ENCODE measurements at regions not wholly inside any gene's neighbourhood (a gene's known extent, or its start where the extent isn't known, plus 50 kb on each side); places are given as distances from the start of the nearest gene placed in this dataset.

DNA sequence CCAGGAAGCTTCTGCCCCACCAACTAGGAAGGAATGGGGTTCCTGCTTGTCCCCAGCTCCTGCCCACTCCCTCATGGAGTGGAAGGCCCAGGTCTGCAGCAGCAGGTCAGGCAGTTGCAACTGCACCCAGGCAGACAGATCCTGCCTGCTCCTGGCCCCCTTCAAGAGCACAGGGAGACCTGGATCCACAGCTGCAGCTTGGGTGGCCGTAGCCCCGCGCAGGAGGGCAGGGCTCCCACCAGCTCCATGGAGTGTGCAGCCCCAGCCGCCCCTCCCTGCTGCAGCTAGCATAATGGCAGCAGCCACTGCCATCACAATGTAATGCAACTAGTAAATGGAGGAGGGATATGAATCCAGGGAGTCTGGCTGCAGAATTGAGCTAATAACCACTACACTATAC lies 187.5 kb upstream of the PLET1 start:
- H3K27me3 ChIP-seq (ENCODE audit: control insufficient read depth, insufficient read depth, low read length): no peaks in the 10 kb centered on the region
- DNase-seq (ENCODE audit: low read depth, low spot score): no peak
- H3K9me3 ChIP-seq (ENCODE audit: control insufficient read depth, insufficient read depth, low read depth, low read length): no peaks in the 10 kb centered on the region
- POLR2A ChIA-PET: no interaction called here
- in situ Hi-C loops (cut with HindIII; ENCODE audit: low pct_unique_long_range_greater_than_20kb, low sequenced_read_pairs): no loop called here
- no peak for ATAC-seq
- no peaks in the 10 kb centered on the region for H3K36me3 ChIP-seq (ENCODE audit: control insufficient read depth, insufficient read depth, low read length)
- no peak overlapping the region for H3K4me3 ChIP-seq (ENCODE audit: low read depth in 2 of 2, low read length in 2 of 2)
- no TSS peak for BruUV-seq (replicated peaks)
- H3K27ac ChIP-seq (ENCODE audit: low read length): no peak overlapping the region
- TF ChIP-seq TCF7L2 (IDR thresholded peaks at IDR 0.05; ENCODE audit: low read depth, low read length) (no peak), SIN3A (IDR thresholded peaks at IDR 0.05; ENCODE audit: borderline replicate concordance, insufficient read depth, low read depth, low read length) (no peak), POLR2AphosphoS5 (IDR thresholded peaks at IDR 0.05; ENCODE audit: low read depth, low read length) (no peak)
- TF ChIP-seq, protein P1, sequence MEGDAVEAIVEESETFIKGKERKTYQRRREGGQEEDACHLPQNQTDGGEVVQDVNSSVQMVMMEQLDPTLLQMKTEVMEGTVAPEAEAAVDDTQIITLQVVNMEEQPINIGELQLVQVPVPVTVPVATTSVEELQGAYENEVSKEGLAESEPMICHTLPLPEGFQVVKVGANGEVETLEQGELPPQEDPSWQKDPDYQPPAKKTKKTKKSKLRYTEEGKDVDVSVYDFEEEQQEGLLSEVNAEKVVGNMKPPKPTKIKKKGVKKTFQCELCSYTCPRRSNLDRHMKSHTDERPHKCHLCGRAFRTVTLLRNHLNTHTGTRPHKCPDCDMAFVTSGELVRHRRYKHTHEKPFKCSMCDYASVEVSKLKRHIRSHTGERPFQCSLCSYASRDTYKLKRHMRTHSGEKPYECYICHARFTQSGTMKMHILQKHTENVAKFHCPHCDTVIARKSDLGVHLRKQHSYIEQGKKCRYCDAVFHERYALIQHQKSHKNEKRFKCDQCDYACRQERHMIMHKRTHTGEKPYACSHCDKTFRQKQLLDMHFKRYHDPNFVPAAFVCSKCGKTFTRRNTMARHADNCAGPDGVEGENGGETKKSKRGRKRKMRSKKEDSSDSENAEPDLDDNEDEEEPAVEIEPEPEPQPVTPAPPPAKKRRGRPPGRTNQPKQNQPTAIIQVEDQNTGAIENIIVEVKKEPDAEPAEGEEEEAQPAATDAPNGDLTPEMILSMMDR (IDR thresholded peaks at IDR 0.05): no peak
- TF ChIP-seq, protein P2, sequence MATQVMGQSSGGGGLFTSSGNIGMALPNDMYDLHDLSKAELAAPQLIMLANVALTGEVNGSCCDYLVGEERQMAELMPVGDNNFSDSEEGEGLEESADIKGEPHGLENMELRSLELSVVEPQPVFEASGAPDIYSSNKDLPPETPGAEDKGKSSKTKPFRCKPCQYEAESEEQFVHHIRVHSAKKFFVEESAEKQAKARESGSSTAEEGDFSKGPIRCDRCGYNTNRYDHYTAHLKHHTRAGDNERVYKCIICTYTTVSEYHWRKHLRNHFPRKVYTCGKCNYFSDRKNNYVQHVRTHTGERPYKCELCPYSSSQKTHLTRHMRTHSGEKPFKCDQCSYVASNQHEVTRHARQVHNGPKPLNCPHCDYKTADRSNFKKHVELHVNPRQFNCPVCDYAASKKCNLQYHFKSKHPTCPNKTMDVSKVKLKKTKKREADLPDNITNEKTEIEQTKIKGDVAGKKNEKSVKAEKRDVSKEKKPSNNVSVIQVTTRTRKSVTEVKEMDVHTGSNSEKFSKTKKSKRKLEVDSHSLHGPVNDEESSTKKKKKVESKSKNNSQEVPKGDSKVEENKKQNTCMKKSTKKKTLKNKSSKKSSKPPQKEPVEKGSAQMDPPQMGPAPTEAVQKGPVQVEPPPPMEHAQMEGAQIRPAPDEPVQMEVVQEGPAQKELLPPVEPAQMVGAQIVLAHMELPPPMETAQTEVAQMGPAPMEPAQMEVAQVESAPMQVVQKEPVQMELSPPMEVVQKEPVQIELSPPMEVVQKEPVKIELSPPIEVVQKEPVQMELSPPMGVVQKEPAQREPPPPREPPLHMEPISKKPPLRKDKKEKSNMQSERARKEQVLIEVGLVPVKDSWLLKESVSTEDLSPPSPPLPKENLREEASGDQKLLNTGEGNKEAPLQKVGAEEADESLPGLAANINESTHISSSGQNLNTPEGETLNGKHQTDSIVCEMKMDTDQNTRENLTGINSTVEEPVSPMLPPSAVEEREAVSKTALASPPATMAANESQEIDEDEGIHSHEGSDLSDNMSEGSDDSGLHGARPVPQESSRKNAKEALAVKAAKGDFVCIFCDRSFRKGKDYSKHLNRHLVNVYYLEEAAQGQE (IDR thresholded peaks at IDR 0.05; ENCODE audit: insufficient read depth in 1 of 2, low read depth in 2 of 2, low read length in 1 of 2): no peak
- CTCF ChIA-PET: no interaction called here
- intact Hi-C loops (cut with micrococcal nuclease; ENCODE audit: unreplicated experiment): no loop called here
- H3K4me1 ChIP-seq (ENCODE audit: control insufficient read depth, insufficient read depth, low read length): no peaks in the 10 kb centered on the region

DNA sequence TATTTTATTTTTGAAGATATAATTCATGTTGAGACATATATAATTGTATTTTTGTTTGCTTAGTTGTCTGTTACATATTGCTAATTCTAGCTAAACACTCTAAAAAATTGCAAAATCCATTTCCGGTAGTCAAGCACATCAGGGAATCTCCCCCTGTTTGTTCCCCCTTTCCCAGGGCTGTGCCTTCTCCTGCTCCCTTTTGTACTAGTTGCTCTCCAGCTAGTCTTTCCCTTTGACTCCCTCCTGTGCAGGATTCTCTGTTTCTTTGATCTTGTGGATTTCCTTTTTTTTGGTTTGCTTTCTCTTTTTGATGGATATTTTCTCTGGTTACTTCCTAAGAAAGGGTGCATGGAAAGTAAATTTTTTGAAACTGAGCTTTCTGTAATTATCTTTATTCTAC lies 188.1 kb upstream of the PLET1 start:
- Histone ChIP-seq H3K36me3 (ENCODE audit: control insufficient read depth, insufficient read depth, low read length) (no peaks in the 10 kb centered on the region), H3K27me3 (ENCODE audit: control insufficient read depth, insufficient read depth, low read length) (no peaks in the 10 kb centered on the region), H3K4me1 (ENCODE audit: control insufficient read depth, insufficient read depth, low read length) (no peaks in the 10 kb centered on the region), H3K4me3 (ENCODE audit: low read depth in 2 of 2, low read length in 2 of 2) (no peak overlapping the region), H3K9me3 (ENCODE audit: control insufficient read depth, insufficient read depth, low read depth, low read length) (no peaks in the 10 kb centered on the region), H3K27ac (ENCODE audit: low read length) (no peak overlapping the region)
- ChIA-PET CTCF (no interaction called here), POLR2A (no interaction called here)
- DNase-seq (ENCODE audit: low read depth, low spot score) (no peak), ATAC-seq (no peak)
- intact Hi-C loops (cut with micrococcal nuclease; ENCODE audit: unreplicated experiment): no loop called here
- no peak for TF ChIP-seq POLR2AphosphoS5 (IDR thresholded peaks at IDR 0.05; ENCODE audit: low read depth, low read length)
- TF ChIP-seq, protein P2 (IDR thresholded peaks at IDR 0.05; ENCODE audit: insufficient read depth in 1 of 2, low read depth in 2 of 2, low read length in 1 of 2): no peak
- TF ChIP-seq, protein P1 (IDR thresholded peaks at IDR 0.05): no peak
- TF ChIP-seq TCF7L2 (IDR thresholded peaks at IDR 0.05; ENCODE audit: low read depth, low read length): no peak
- TF ChIP-seq SIN3A (IDR thresholded peaks at IDR 0.05; ENCODE audit: borderline replicate concordance, insufficient read depth, low read depth, low read length): no peak
- in situ Hi-C loops (cut with HindIII; ENCODE audit: low pct_unique_long_range_greater_than_20kb, low sequenced_read_pairs): no loop called here
- BruUV-seq (replicated peaks): no TSS peak
